H1 (cell line): ENCODE measurements at regions not wholly inside any gene's neighbourhood (a gene's known extent, or its start where the extent isn't known, plus 50 kb on each side); places are given as distances from the start of the nearest gene placed in this dataset.

Experiments
- CTCF ChIA-PET: fragments of 300-600 bp; sonication (Branson Sonifier 250); formaldehyde crosslinking; loops from one replicate; lab custom pipeline; 2021; ENCODE audit not compliant: partially characterized antibody; lab: Charles Lee
- POLR2A ChIA-PET: fragments of 300-600 bp; sonication (Branson Sonifier 250); formaldehyde crosslinking; loops from one replicate; lab custom pipeline; 2021; ENCODE audit warnings: inconsistent platforms; ENCODE audit not compliant: partially characterized antibody; lab: Charles Lee
- DNase-seq, 2 experiments: peaks; one replicate each; pipeline versions ENCODE4 v3.0.0 to v3.0.0-alpha.2; 2010 to 2022; ENCODE audit warnings: low spot score in 2 of 2, low read depth in 1 of 2, mixed read lengths in 1 of 2
- FAIRE-seq: peaks from 2 replicates; lab custom pipeline; 2011; peaks lifted over from hg19 to GRCh38; lab: Jason Lieb, UNC
- H2AFZ ChIP-seq: 2 replicates; pipeline ENCODE4 v1.8.1; 2012; ENCODE audit warnings: low read length, inconsistent platforms
- H2AK5ac ChIP-seq: 2 replicates; pipeline ENCODE4 v1.6.1; 2013; ENCODE audit warnings: low read depth, low read length
- H2BK120ac ChIP-seq: replicated peaks from 2 replicates; pipeline ENCODE3; 2013; ENCODE audit warnings: low read depth, low read length, inconsistent platforms
- H2BK12ac ChIP-seq: 2 replicates; pipeline ENCODE4 v1.6.1; 2013; ENCODE audit warnings: low read depth, low read length
- H2BK15ac ChIP-seq: 2 replicates; pipeline ENCODE4 v1.6.1; 2013; ENCODE audit warnings: low read length
- H2BK20ac ChIP-seq: 2 replicates; pipeline ENCODE4 v1.6.1; 2013; ENCODE audit warnings: low read length
- H2BK5ac ChIP-seq: 2 replicates; pipeline ENCODE4 v1.6.1; 2013; ENCODE audit warnings: low read depth, low read length
- H3K14ac ChIP-seq: 2 replicates; pipeline ENCODE4 v1.6.1; 2013; ENCODE audit warnings: inconsistent platforms; ENCODE audit not compliant: insufficient read length
- H3K18ac ChIP-seq: 2 replicates; pipeline ENCODE4 v1.6.1; 2013; ENCODE audit warnings: low read length; ENCODE audit errors: extremely low read depth
- H3K23ac ChIP-seq: 2 replicates; pipeline ENCODE4 v1.6.1; 2013; ENCODE audit warnings: inconsistent platforms; ENCODE audit not compliant: insufficient read length
- H3K23me2 ChIP-seq: 2 replicates; pipeline ENCODE4 v1.6.1; 2013; ENCODE audit warnings: low read depth, low read length
- H3K27ac ChIP-seq: 2 replicates; pipeline ENCODE4 v1.6.1; 2011; ENCODE audit warnings: low read depth, low read length, inconsistent platforms
- H3K27me3 ChIP-seq, 4 experiments: replicated peaks in 1 of 4; 1 replicate in 1 of 4; 2 replicates in 3 of 4; pipeline versions ENCODE4 v1.6.1 to v1.8.1; 2011 to 2013; ENCODE audit warnings: low read length in 3 of 4, mild to moderate bottlenecking in 3 of 4, inconsistent platforms in 2 of 4, mixed read lengths in 2 of 4, moderate library complexity in 1 of 4; ENCODE audit not compliant: control insufficient read depth in 3 of 4, insufficient read depth in 3 of 4; ENCODE audit errors: extremely low read depth in 1 of 4
- H3K36me3 ChIP-seq, 4 experiments: 2 replicates each; pipeline versions ENCODE4 v1.6.1 to v1.8.1; 2011 to 2013; ENCODE audit warnings: mild to moderate bottlenecking in 4 of 4, low read length in 3 of 4, moderate library complexity in 2 of 4, control low read depth in 1 of 4, inconsistent platforms in 1 of 4; ENCODE audit not compliant: insufficient read depth in 4 of 4, control insufficient read depth in 2 of 4
- H3K4ac ChIP-seq: replicated peaks from 2 replicates; pipeline ENCODE3; 2013; ENCODE audit warnings: low read length, low read depth, mixed read lengths, inconsistent platforms; ENCODE audit not compliant: insufficient read length
- H3K4me1 ChIP-seq, 4 experiments: replicated peaks in 1 of 4; 1 replicate in 1 of 4; 2 replicates in 3 of 4; pipeline versions ENCODE4 v1.6.1 to v1.8.1; 2011 to 2013; ENCODE audit warnings: low read length in 3 of 4, inconsistent platforms in 2 of 4, mixed read lengths in 1 of 4; ENCODE audit not compliant: insufficient read depth in 4 of 4, control insufficient read depth in 3 of 4
- H3K4me2 ChIP-seq, 2 experiments: 2 replicates each; pipeline versions ENCODE4 v1.6.1 to v1.8.1; 2011 to 2013; ENCODE audit warnings: low read depth in 2 of 2, low read length in 2 of 2, control low read depth in 1 of 2, inconsistent platforms in 1 of 2, mild to moderate bottlenecking in 1 of 2; ENCODE audit not compliant: insufficient read depth in 1 of 2
- H3K4me3 ChIP-seq, 4 experiments: fragments of 200-600, 300-600 bp in 1 of 4; sonication (generic), shearing (Covaris generic), sonication (Bioruptor Twin) in 1 of 4; 2 replicates each; pipeline versions ENCODE4 v1.5.1 to v1.8.1; 2011 to 2016; ENCODE audit warnings: low read length in 4 of 4, low read depth in 3 of 4, control low read depth in 2 of 4, inconsistent platforms in 2 of 4, mild to moderate bottlenecking in 2 of 4, mixed read lengths in 1 of 4, moderate library complexity in 1 of 4; ENCODE audit not compliant: insufficient read depth in 2 of 4; ENCODE audit errors: extremely low read depth in 1 of 4
- H3K56ac ChIP-seq: replicated peaks from 2 replicates; pipeline ENCODE3; 2013; ENCODE audit warnings: low read depth, mild to moderate bottlenecking, mixed read lengths, low read length, inconsistent platforms; ENCODE audit not compliant: insufficient read length
- H3K79me1 ChIP-seq: 2 replicates; pipeline ENCODE4 v1.6.1; 2013; ENCODE audit warnings: low read depth, low read length, control low read depth
- H3K79me2 ChIP-seq, 2 experiments: 2 replicates each; pipeline versions ENCODE4 v1.6.1 to v1.8.1; 2012 to 2013; ENCODE audit warnings: low read length in 2 of 2, mild to moderate bottlenecking in 2 of 2, inconsistent platforms in 1 of 2; ENCODE audit not compliant: insufficient read depth in 2 of 2, control insufficient read depth in 1 of 2
- H3K9ac ChIP-seq, 4 experiments: replicated peaks in 1 of 4; 1 replicate in 1 of 4; 2 replicates in 3 of 4; pipeline versions ENCODE4 v1.6.1 to v1.8.1; 2011 to 2013; ENCODE audit warnings: low read depth in 3 of 4, low read length in 3 of 4, control low read depth in 2 of 4, mild to moderate bottlenecking in 2 of 4, moderate library complexity in 2 of 4, inconsistent platforms in 1 of 4; ENCODE audit errors: extremely low read depth in 1 of 4
- H3K9me3 ChIP-seq, 2 experiments: 2 replicates each; pipeline versions ENCODE4 v1.6.1 to v1.8.1; 2012 to 2013; ENCODE audit warnings: mild to moderate bottlenecking in 2 of 2, moderate library complexity in 2 of 2, control low read depth in 1 of 2, inconsistent platforms in 1 of 2, low read depth in 1 of 2, low read length in 1 of 2, mixed read lengths in 1 of 2; ENCODE audit not compliant: insufficient read depth in 2 of 2
- H4K20me1 ChIP-seq, 2 experiments: replicated peaks in 1 of 2; 2 replicates each; pipeline versions ENCODE3 to v1.8.1; 2011 to 2013; ENCODE audit warnings: inconsistent platforms in 2 of 2, low read length in 2 of 2, mild to moderate bottlenecking in 1 of 2; ENCODE audit not compliant: insufficient read depth in 2 of 2, control insufficient read depth in 1 of 2
- H4K5ac ChIP-seq: 2 replicates; pipeline ENCODE4 v1.6.1; 2013; ENCODE audit warnings: low read length, low read depth, mixed read lengths, inconsistent platforms; ENCODE audit not compliant: insufficient read length
- H4K8ac ChIP-seq: 2 replicates; pipeline ENCODE4 v1.8.0; 2013; ENCODE audit warnings: mild to moderate bottlenecking, moderate library complexity, low read length, inconsistent platforms; ENCODE audit not compliant: insufficient read depth; ENCODE audit errors: extremely low read depth
- H4K91ac ChIP-seq: replicated peaks from 2 replicates; pipeline ENCODE3; 2013; ENCODE audit warnings: low read length, mixed read lengths, inconsistent platforms; ENCODE audit not compliant: insufficient read length
- CHD1 ChIP-seq: IDR thresholded peaks from 2 replicates; pipeline ENCODE4 v1.6.1; 2012; ENCODE audit warnings: low read depth, low read length, improper control_type of control experiment
- CTBP2 ChIP-seq: IDR thresholded peaks from 2 replicates; pipeline ENCODE4 v1.7.0; 2011; ENCODE audit warnings: borderline replicate concordance, mild to moderate bottlenecking, moderate library complexity, mixed read lengths, low read length; ENCODE audit not compliant: insufficient read depth, insufficient read length
- GTF2F1 ChIP-seq: IDR thresholded peaks from 2 replicates; pipeline ENCODE4 v1.6.1; 2012; ENCODE audit warnings: low read depth, low read length, improper control_type of control experiment, borderline replicate concordance
- JUN ChIP-seq: IDR thresholded peaks from 2 replicates; pipeline ENCODE4 v1.6.1; 2011; ENCODE audit warnings: low read depth, mild to moderate bottlenecking, improper control_type of control experiment, low read length
- KDM5A ChIP-seq: fragments of 200-600 bp; IDR thresholded peaks from 2 replicates; pipeline ENCODE4 v1.7.1; 2012; ENCODE audit warnings: mild to moderate bottlenecking, low read length, inconsistent platforms, mixed read lengths
- POLR2A ChIP-seq, 2 experiments: IDR thresholded peaks; 1 replicate in 1 of 2; 2 replicates in 1 of 2; pipeline ENCODE4 v1.6.1; 2011; ENCODE audit warnings: low read depth in 2 of 2, low read length in 2 of 2, mild to moderate bottlenecking in 2 of 2; ENCODE audit errors: control extremely low read depth in 1 of 2
- RBBP5 ChIP-seq: IDR thresholded peaks from 2 replicates; pipeline ENCODE4 v1.7.1; 2012; ENCODE audit warnings: low read depth, mild to moderate bottlenecking, inconsistent platforms, low read length, moderate library complexity, borderline replicate concordance
- SIN3A ChIP-seq, 2 experiments: IDR thresholded peaks in 1 of 2; conservative IDR thresholded peaks in 1 of 2; 2 replicates each; pipeline ENCODE4 v1.6.1; 2011 to 2012; ENCODE audit warnings: low read length in 2 of 2, improper control_type of control experiment in 1 of 2, low read depth in 1 of 2, mild to moderate bottlenecking in 1 of 2
- TEAD4 ChIP-seq: IDR thresholded peaks from 2 replicates; pipeline ENCODE4 v1.6.1; 2012; ENCODE audit warnings: low read depth, low read length, inconsistent platforms, mixed read lengths
- YY1 ChIP-seq: IDR thresholded peaks from 2 replicates; pipeline ENCODE4 v1.6.1; 2011; ENCODE audit warnings: low read depth, mild to moderate bottlenecking, low read length
- WGBS, 2 experiments: shearing (Covaris generic) in 1 of 2; methylation state at CpG; one replicate each; pipeline versions ENCODE4 v1.1.6 to v1.1.7; 2013 to 2015; ENCODE audit warnings: low lambda C conversion rate in 2 of 2, mixed read lengths in 2 of 2, inconsistent platforms in 1 of 2, low coverage in 1 of 2, missing lambda C conversion rate in 1 of 2; ENCODE audit not compliant: insufficient replicate concordance in 2 of 2, insufficient coverage in 1 of 2, insufficient read length in 1 of 2; ENCODE audit errors: extremely low coverage in 1 of 2, missing lambda C conversion rate in 1 of 2; 5-methylcytosine and 5-hydroxymethylcytosine counted together

- no peak for DNase-seq
- Histone ChIP-seq H3K9me3 (no peaks in the 10 kb centered on the region), H2BK20ac (no peak overlapping the region), H4K20me1 (no peaks in the 10 kb centered on the region), H2BK120ac (no peak overlapping the region), H3K36me3 (no peaks in the 10 kb centered on the region), H4K91ac (no peak overlapping the region), H3K4me3 (no peak overlapping the region), H3K79me2 (no peaks in the 10 kb centered on the region), H3K18ac (no peak overlapping the region), H3K9ac (no peak overlapping the region), H3K79me1 (no peaks in the 10 kb centered on the region), H3K14ac (no peak overlapping the region), H3K4me2 (no peak overlapping the region), H3K23ac (no peak overlapping the region), H2BK15ac (no peak overlapping the region), H2AFZ (no peak overlapping the region), H3K56ac (no peak overlapping the region), H3K27me3 (no peaks in the 10 kb centered on the region), H3K4ac (no peak overlapping the region), H3K23me2 (no peaks in the 10 kb centered on the region), H3K27ac (no peak overlapping the region), H4K8ac (no peak overlapping the region), H4K5ac (no peak overlapping the region), H2AK5ac (no peak overlapping the region), H2BK12ac (no peak overlapping the region), H3K4me1 (no peaks in the 10 kb centered on the region), H2BK5ac (no peak overlapping the region)
- TF ChIP-seq GTF2F1: no peak
- no peak for TF ChIP-seq SIN3A (conservative IDR thresholded peaks at IDR 0.05 in 1 of 2, IDR thresholded peaks at IDR 0.05 in 1 of 2; ENCODE audit: low read depth in 1 of 2, low read length in 2 of 2)
- TF ChIP-seq JUN: no peak
- no peak for TF ChIP-seq KDM5A
- TF ChIP-seq POLR2A (IDR thresholded peaks at IDR 0.05; ENCODE audit: control extremely low read depth in 1 of 2, low read depth in 2 of 2, low read length in 2 of 2): no peak
- no peak for TF ChIP-seq RBBP5
- TF ChIP-seq YY1: no peak
- TF ChIP-seq TEAD4: no peak
- TF ChIP-seq CHD1: no peak
- TF ChIP-seq CTBP2: no peak
- no peak for FAIRE-seq
- WGBS, 2 experiments: 88% methylated on average over 2 of the region's 2 CpGs; no CpG with 5 or more reads in 1 of the 2 experiments
- POLR2A ChIA-PET: no interaction called here
- CTCF ChIA-PET: interaction anchor here (1.3 to 1.9 kb wide), 2 partner anchors 45 to 68 kb away, joined by 3 to 4 read pairs; no protein-coding TSS in a partner anchor
Measured at GRCh38 chr4:22900876-22901275, 208.1 kb downstream of the GBA3 start.
